M059J (cell line): ENCODE measurements at regions not wholly inside any gene's neighbourhood (a gene's known extent, or its start where the extent isn't known, plus 50 kb on each side); places are given as distances from the start of the nearest gene placed in this dataset.

Experiments
- DNase-seq: peaks from one replicate; pipeline ENCODE4 v3.0.0-alpha.2; 2012; ENCODE audit warnings: low read depth

GRCh38 chr6:14187406-14187805, 69.8 kb downstream of the CD83 start:
- DNase-seq, result no peak

GRCh38 chr6:14189074-14189473, 71.5 kb downstream of the CD83 start:
- DNase-seq, result no peak

GRCh38 chr6:14190191-14190928, 72.8 kb downstream of the CD83 start:
- DNase-seq, result no peak

GRCh38 chr6:14190929-14191224, 73.3 kb downstream of the CD83 start:
- DNase-seq, result no peak

GRCh38 chr6:14191761-14192160, 74.2 kb downstream of the CD83 start:
- no peak for DNase-seq

GRCh38 chr6:14192216-14192788, 74.7 kb downstream of the CD83 start:
- DNase-seq, result no peak

- no peak for DNase-seq
These were observed 76.0 kb downstream of the CD83 start for GRCh38 chr6:14193524-14193923.

GRCh38 chr6:14194483-14194882, 76.9 kb downstream of the CD83 start:
- no peak for DNase-seq

- no peak for DNase-seq
These were observed 77.4 kb downstream of the CD83 start for GRCh38 chr6:14194976-14195375.

GRCh38 chr6:14196026-14196425, 78.5 kb downstream of the CD83 start:
- no peak for DNase-seq

GRCh38 chr6:14197118-14197517, 79.5 kb downstream of the CD83 start:
- DNase-seq, result no peak

- peak; percentile 48 for DNase-seq
These were observed 82.5 kb downstream of the CD83 start for GRCh38 chr6:14200047-14200446.

GRCh38 chr6:14202947-14203346, 85.4 kb downstream of the CD83 start:
- DNase-seq, result no peak

- no peak for DNase-seq
These were observed 88.8 kb downstream of the CD83 start for GRCh38 chr6:14206391-14206790.

GRCh38 chr6:14207448-14207847, 89.9 kb downstream of the CD83 start:
- peak; percentile 68 for DNase-seq

GRCh38 chr6:14209000-14209399, 91.4 kb downstream of the CD83 start:
- no peak for DNase-seq

GRCh38 chr6:14210077-14210476, 92.5 kb downstream of the CD83 start:
- no peak for DNase-seq

- DNase-seq, result peak; percentile 92
These were observed 93.3 kb downstream of the CD83 start for GRCh38 chr6:14210663-14211561.

GRCh38 chr6:14211562-14211942, 94.0 kb downstream of the CD83 start:
- DNase-seq, result no peak

- DNase-seq, result peak; percentile 35
These were observed 94.4 kb downstream of the CD83 start for GRCh38 chr6:14212020-14212419.

GRCh38 chr6:14212632-14213031, 95.1 kb downstream of the CD83 start:
- DNase-seq, result no peak

GRCh38 chr6:14216946-14217684, 99.5 kb downstream of the CD83 start:
- no peak for DNase-seq
